ENCODE measurements at regions not wholly inside any gene's neighbourhood (a gene's known extent, or its start where the extent isn't known, plus 50 kb on each side); places are given as distances from the start of the nearest gene placed in this dataset.

DNA sequence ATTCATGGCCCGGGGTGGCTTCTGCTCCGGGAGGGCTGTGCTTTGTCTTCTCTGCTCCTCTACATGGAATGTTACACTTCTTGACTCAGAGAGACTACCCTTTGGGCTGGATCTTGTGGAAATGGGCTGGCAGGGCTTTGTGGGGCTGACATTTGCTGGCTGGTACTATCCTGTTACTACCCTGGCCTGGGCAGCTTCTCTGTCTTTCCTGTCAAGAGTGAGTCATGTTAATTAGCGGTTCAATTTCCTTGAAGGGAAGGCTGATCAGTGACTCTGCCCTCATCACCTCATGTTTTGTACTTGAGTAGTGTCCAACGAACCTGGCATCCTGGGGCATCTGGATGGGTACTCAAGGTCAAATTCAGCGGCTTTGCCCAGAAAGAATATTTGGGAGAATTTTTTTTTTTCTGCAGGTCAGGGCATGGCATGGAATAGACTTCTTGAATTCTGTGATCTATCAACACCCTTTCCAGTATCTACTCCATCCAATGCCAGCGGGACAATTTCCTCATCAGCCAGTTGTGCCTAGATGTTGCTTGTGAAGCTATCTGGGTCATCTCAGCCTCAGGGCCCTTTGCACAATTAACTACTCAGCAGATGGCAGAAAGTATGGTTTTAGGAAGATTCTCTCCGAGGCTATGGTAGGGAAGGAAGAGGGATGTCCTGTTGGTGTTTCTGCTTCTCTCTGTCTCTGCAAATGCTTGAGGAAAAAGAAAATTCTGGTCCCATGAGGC is 140.5 kb upstream of the PLET1 start:
- no peak for DNase-seq (ENCODE audit: low spot score)

DNA sequence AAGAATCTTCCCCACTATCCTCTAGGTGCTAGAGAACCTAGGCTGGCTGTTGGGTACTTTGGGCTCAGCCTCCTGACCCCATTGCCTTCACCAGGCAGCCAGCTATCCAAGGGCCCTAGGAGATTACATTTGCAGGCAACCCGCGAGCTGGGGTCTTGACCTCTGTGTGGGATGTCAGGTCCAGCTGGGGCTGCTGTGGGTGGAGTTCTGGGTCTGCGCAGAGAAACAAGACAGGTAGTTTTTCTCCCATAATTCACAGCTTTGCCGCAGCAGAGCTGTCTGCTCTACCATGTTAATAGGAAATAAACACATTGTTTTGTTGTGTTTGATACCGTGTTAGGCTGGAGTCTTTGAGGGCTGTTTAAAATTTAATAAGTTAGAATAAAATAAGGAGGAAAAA is 142.8 kb upstream of the PLET1 start:
- no peak for DNase-seq (ENCODE audit: low spot score)

DNA sequence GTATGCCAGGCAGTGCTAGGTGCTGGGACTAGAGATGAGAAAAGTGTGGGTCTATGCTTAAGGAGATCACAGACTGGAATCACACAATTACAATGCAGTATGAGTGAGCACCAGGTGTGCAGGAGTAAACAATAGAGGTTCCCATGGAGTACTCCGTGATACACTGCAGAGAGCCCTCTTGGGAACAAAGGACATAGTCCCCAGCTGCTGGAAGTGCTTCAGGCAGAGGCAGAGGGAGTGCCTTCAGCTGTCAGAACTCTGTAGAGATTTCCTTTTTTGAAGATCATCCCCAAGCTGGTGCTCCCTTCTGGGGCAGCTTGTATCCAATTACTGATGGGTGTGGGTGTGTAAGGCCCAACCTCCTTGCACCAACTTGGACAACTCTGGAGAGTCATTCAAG is 143.5 kb upstream of the PLET1 start:
- no peak for DNase-seq (ENCODE audit: low spot score)

DNA sequence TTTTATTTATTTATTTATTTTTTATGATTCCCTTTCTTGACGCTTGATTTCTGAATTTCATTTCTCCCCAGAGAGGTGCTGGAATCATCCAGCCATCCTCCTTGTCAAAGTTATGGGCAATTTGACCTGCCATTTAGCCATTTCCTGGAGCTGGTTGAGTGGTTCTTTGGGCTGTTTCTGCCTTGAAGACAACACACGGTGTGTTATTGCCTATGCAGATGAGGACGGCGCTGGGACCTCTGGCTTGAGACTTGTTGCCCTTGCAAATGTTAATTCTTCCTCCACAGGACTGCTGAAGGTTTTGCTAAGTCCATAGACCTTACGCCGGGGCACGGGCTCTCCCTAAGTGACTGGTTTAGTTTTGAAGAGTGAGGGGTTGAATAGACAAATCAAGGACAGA is 147.9 kb upstream of the PLET1 start:
- DNase-seq (ENCODE audit: low spot score), result no peak

DNA sequence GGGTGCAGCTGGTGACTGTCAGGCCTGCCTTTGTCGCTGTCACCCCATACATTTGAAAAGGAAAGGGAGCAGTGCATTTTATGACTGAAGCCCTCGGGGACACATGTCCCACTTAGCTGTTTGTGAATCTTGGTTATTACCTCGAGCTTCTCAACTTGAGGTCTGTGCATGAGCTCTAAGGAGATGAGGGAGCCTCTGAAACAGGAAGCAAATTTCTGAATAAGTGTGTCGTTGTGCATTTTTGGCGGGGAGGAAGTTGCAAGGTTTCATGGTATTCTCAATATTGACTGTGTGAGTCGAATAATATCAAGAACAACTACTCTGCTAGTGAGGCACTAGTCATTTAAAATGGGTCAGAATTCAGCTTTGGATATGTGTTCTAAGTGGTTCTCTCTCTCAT is 149.7 kb upstream of the PLET1 start:
- no peak for DNase-seq (ENCODE audit: low spot score)

DNA sequence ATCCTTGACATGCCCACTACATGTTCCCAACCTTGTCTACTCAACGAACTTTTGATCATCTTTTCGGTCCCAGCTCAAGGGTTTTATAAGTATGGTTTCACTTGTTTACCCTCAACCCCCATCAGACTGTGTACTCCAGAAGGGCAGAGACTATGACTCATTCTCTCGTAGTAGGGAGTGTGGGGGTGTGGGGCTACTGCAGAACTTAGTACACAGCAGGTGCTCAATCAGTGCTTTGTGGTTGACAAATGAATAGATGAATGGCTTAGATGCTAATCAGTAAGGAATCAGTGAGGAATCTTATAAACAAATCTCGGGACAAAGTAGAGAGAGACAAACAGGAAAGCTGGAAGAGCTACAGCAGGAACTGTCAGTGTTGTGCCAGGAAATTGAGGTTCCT is 151.7 kb upstream of the PLET1 start:
- no peak for DNase-seq (ENCODE audit: low spot score)

DNA sequence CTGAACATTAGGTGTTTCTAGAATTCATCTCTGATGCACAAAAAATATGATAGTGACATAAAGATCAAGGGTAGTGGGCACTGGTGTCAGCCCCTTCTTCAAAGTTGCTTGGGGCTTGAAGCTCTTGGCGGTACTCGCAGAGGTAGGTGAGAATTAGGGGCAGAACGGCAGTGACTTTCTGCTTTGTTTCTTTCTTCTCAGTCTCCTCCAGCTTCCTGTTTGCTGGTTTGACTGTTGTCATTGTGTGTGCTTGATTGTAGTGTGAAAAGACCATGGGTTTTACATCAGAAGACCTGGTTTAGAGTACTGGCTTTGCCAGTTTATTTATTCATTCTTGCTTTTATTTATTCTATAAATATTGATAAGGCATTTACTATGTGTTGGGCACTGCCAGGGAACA is 156.7 kb upstream of the PLET1 start:
- DNase-seq (ENCODE audit: low spot score), result no peak

DNA sequence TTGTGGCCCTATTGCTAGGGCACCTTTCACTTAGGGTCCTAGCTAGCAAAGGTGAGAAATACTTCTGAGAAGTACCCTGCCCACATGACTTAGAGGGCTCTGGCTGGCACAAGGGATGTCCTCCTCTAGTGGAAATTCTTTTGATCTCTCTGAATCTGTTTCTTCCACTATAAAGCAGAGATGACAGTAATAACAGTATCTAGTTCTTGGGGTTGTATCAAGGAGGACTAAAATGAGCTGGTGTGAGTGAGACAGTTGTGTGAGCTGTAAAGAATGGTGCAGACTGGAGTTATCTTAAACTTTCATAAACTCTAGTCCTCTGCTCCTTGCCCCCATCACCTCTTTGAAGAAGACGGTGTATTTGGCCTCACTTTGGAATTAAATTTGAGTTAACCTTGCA is 157.8 kb upstream of the PLET1 start:
- no peak for DNase-seq (ENCODE audit: low spot score)

DNA sequence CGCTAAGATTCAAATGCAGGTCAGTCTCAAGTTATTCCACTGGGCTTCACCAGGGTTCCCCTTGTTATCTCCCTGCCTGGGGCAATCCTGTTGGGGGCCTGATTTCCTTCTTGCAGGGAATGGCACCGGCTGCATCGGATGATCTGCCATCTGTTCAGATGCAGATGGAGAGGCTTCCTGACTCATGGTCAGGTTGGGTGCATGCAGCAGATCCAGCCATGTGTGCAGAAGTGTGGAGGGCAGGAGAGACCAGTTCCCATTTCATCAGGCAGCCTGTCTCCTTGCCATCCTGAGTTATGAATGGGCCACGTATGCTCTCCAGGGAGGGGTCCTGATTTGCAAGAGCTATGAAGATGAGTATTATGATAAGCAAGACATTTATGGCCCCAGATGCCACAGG is 161.2 kb upstream of the PLET1 start:
- DNase-seq (ENCODE audit: low spot score), result no peak

DNA sequence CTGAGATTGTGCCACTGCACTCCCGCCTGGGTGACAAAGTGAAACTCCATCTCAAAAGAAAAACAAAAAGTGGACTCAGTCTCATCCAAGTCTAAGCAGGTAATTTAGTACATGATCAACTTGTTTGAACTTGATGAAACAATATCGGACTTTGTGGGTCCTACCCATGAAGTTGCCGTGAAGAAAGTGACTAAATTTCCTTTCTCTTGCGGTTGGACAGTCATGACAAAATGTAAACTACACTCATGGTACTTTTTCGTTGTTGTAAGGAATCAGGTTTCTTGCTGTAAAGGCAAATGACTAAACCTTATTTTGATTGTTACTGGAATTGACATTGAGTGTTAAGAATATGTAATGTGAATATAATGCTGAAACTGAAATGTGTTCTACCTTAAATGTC is 164.5 kb upstream of the PLET1 start:
- DNase-seq (ENCODE audit: low spot score), result no peak

DNA sequence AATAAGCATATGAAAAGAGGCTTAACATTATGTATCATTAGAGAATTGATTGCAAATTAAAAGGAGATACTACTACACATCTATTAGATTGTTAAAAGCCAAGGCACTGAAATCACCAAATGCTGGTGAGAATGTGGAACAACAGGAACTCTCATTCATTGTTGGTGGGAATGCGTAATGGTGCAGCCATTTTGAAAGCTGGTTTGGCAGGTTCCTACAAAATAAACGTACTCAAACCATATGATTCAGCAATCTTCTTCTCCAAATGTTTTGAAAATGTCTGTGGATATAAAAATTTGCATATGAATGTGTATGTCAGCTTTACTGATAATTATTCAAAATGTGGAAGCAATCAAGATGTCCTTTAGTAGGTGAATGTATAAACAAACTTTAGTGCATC is 176.4 kb upstream of the PLET1 start:
- DNase-seq (ENCODE audit: low spot score), result no peak

DNA sequence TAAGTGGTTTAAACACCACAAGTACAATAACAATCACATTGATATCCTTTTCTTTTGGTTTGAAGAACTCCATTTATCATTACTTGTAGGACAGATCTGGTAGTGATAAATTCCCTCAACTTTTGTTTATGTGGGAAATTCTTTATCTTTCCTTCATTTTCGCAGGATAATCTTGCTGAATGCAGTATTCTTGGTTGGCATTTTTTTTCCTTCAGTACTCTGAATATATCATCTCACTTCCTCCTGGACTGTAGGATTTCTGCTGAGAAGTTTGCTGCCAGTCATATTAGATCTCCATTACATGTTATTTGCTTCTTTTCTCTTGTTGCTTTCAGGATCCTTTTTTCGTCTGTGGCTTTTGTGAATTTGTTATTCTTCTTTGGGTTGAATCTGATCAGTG is 179.0 kb upstream of the PLET1 start:
- DNase-seq (ENCODE audit: low spot score), result no peak

DNA sequence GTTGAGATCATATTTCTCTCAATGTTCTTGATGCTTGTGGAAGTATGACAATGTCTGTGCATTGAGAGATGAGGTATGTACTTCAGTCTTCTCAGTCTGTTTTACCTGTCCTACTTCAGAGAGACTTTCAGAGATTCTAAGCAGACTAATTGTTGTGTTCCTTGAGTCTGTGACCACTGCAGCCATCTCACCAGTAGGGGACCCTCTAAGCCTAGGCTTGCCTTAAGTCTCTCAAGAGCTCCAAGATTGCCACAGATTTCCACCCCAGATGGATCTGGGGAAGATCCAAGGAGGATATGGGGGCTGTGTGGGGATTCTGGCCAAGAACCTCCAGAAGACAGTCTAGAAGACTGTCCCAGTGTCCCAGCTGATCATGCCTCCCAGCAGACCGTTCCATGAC is 179.9 kb upstream of the PLET1 start:
- no peak for DNase-seq (ENCODE audit: low spot score)

DNA sequence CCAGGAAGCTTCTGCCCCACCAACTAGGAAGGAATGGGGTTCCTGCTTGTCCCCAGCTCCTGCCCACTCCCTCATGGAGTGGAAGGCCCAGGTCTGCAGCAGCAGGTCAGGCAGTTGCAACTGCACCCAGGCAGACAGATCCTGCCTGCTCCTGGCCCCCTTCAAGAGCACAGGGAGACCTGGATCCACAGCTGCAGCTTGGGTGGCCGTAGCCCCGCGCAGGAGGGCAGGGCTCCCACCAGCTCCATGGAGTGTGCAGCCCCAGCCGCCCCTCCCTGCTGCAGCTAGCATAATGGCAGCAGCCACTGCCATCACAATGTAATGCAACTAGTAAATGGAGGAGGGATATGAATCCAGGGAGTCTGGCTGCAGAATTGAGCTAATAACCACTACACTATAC is 187.5 kb upstream of the PLET1 start:
- DNase-seq (ENCODE audit: low spot score), result no peak

DNA sequence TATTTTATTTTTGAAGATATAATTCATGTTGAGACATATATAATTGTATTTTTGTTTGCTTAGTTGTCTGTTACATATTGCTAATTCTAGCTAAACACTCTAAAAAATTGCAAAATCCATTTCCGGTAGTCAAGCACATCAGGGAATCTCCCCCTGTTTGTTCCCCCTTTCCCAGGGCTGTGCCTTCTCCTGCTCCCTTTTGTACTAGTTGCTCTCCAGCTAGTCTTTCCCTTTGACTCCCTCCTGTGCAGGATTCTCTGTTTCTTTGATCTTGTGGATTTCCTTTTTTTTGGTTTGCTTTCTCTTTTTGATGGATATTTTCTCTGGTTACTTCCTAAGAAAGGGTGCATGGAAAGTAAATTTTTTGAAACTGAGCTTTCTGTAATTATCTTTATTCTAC is 188.1 kb upstream of the PLET1 start:
- no peak for DNase-seq (ENCODE audit: low spot score)

DNA sequence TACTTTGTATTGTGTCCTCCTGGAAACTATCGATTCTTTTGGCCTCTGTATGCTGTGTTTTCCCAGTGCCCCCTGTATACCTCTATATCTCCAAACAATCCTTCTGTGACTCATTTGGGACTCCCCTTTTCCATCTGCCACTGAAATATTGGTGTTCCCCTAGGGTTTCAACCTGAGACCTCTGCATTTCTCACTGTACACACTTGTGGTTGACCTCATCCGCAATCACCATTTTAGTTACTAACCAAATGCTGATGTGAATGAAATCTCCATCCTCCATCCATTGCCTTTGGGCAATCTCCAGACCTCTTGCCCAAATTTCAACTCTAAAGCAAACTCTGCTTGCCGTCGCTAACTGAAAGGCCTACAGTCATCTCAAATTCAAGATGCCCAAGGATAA is 190.6 kb upstream of the PLET1 start:
- DNase-seq (ENCODE audit: low spot score), result no peak

DNA sequence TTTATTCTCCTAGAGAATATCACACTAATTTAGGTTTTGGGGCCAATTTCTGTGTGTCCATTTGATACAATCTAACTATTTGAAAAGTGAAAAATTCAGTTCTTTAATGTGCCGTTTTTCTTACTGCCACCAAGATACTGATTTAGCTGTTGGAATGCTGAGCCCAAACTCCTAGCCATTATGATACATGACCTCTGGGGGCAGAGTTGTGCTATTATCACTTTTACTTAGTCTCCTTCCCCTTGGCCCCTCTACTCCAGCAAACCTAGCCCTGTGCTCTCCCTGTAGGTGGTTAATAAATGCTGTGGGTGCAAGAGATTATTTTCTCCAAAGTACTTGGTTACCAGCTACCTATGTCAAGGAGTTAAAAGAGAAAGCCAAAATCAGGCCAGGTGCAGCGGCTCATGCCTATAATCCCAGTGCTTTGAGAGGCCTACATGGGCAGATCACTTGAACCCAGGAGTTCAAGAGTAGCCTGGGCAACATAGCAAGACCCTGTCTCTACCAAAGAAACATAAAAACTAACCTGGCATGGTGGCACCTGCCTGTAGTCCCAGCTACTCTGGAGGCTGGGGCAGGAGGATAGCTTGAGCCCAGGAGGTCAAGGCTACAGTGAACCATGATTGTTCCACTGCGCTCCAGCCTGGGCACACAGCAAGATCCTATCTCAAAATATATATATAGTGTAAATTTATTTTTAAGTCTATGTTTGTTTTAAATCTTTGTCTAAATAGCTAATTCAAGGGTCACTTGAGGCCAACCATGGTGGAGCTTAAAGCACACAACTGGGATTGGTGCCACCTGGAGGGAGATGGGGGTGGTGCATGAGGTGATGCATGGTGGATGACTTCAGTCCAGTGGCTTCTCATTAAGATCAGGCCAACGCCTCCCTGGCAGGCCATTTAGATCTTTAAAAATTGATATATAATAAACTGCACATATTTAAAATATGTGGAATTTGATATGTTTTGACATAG is 193.2 kb upstream of the PLET1 start:
- DNase-seq (ENCODE audit: low spot score), result no peak

DNA sequence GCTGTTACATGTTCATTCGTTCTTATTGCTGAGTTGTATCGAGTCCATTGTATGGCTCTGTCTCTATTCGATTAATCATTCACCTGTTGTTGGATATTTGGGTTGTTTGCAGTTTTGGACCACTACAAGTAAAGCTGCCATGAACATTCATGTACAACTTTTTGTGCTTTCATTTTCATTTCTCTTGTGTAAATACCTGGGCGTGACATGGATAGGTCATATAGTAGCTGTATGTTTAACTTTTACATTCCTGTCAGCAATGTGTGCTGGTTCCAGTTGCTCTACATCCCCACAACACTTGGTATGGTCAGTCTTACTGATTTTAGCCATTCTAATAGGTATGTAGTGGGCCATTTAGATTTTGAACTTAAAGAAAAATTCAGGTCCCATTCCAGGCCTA is 194.2 kb upstream of the PLET1 start:
- no peak for DNase-seq (ENCODE audit: low spot score)

DNA sequence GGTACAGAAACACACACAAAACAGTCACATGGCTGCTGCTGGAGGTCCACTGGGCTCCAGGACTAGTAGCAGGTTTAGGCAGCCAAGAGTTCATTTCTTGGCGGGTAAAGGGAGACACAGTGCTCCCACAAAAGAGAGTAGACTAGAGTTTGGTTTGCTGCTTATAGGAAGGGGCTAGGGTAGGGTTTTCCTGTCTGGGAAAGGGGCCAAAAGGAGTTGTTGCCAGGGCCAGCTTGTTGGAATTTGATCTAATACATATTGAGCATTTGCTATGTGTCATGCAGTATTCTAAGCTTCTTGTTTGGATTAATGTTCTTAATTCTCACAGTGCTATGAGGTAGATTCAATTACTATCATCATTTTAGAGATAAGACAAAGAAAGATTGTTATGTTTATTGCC is 195.1 kb upstream of the PLET1 start:
- DNase-seq (ENCODE audit: low spot score), result no peak

DNA sequence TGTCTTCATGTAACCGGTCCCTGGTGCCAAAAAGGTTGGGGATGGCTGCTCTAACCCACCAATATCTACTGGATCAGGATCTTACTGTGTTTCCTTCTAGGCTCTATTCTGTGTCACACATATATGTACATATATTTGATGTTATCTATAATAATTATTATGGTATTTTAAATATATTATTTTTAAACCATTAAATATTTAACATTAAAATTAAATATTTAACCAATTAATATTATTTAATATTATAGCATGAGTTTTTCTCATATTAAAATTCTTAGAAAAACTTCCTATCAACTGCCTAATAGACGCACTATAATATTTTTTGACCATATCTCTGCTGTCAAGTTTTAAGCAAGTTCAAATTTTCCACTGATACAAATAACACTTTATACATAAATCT is 196.9 kb upstream of the PLET1 start:
- no peak for DNase-seq (ENCODE audit: low spot score)

DNA sequence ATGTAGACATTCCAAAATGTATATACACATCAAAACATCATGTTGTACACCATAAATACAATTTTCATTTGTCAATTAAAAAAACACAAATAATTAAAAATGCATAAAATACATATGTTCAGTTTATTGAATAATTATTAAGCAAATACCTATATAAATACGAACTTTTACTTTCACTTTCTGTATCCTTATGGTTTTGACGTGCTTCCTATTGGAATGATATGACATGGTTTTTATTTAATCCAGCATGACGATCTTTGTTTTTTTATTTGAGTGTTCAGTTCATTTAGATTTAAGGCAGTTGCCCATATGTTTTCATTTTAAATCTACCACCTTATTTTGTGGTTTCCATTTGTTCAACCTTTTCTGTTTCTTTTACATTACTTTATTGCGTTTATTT is 198.3 kb upstream of the PLET1 start:
- DNase-seq (ENCODE audit: low spot score), result no peak

DNA sequence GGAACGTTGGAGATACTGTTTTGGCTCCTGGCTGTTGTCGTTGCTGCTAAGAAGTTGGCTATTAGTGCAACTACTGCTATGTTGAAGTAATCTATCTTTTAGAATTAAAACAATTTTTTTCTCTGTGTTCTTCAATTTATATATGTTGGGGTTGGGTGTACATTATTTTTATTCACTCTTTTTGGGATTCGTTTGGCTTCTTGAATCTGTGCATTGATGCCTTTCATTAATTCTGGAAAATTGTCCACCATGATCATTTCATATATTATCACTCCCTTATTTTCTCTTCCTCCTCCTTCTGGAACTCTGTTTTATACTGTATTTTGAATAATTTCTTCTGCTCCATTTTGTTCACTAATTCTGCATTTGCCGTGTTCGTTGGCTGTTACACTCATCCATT is 199.5 kb upstream of the PLET1 start:
- no peak for DNase-seq (ENCODE audit: low spot score)

DNA sequence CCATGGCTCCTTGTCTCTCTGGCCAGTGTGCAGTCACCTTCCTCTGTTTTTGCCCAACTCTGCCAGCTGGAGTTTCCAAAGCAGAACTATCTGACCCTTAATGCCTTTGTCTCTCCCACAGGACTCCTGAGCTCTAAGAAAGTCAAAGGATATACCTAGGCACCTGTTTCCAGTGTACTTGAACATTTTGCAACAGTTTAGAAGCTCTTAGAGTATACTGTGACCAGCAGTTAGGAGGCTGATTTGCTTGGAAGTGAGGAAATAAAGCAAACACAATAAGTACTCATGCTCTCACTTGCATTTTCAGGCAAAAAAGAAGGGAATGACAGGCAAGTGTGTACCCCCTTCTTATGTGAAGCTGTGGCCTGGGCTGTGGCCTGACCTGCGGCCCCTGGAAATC is 204.3 kb upstream of the PLET1 start:
- no peak for DNase-seq (ENCODE audit: low spot score)
